GM12878 (cell line): ENCODE measurements at regions not wholly inside any gene's neighbourhood (a gene's known extent, or its start where the extent isn't known, plus 50 kb on each side); places are given as distances from the start of the nearest gene placed in this dataset.

Source experiments
- ATAC-seq: fragments of 200-7000 bp; cut with Tn5 transposase; 3 replicates; pipeline ENCODE4 v1.9.1; 2020; ENCODE audit warnings: mild to moderate bottlenecking, moderate library complexity
- BruUV-seq: library from RNA; stranded (reverse); fragments of 400-500 nt; replicated peaks from 2 replicates; lab custom pipeline; 2021; lab: Mats Ljungman, UMichigan
- CTCF ChIA-PET: fragments of 300-600 bp; sonication (Branson Sonifier 250); formaldehyde crosslinking; extraction: SDS; loops from one replicate; lab custom pipeline; 2021; ENCODE audit warnings: inconsistent platforms; lab: Yijun Ruan, JAX
- POLR2A ChIA-PET: fragments of 350-600 bp; formaldehyde crosslinking; extraction: SDS; loops from one replicate; lab custom pipeline; 2021; ENCODE audit warnings: inconsistent platforms; lab: Charles Lee
- RAD21 ChIA-PET: fragments of 300-600 bp; sonication (Branson Sonifier 250); formaldehyde crosslinking; loops from one replicate; lab custom pipeline; 2023; ENCODE audit warnings: antibody characterized with exemption; ENCODE audit not compliant: unreplicated experiment; lab: Charles Lee
- SMC1A ChIA-PET: fragments of 300-600 bp; sonication (Branson Sonifier 250); formaldehyde crosslinking; loops from one replicate; lab custom pipeline; 2023; ENCODE audit not compliant: unreplicated experiment, uncharacterized antibody; lab: Charles Lee
- DNase-seq: peaks from one replicate; pipeline ENCODE4 v3.0.0-alpha.2; 2011; ENCODE audit warnings: low read depth, low spot score
- FAIRE-seq: peaks from 3 replicates; lab custom pipeline; 2011; peaks lifted over from hg19 to GRCh38; lab: Jason Lieb, UNC
- H2AFZ ChIP-seq: 2 replicates; pipeline ENCODE4 v1.6.0; 2011; ENCODE audit warnings: low read depth, low read length, control low read depth; ENCODE audit not compliant: control insufficient read depth
- H3K27ac ChIP-seq: 2 replicates; pipeline ENCODE4 v1.5.1; 2011; ENCODE audit warnings: control low read depth; ENCODE audit not compliant: control insufficient read depth, insufficient read depth
- H3K27me3 ChIP-seq, 2 experiments: replicated peaks in 1 of 2; 2 replicates each; pipeline versions ENCODE4 v1.6.0 to v1.6.1; 2011; ENCODE audit warnings: low read length in 1 of 2; ENCODE audit not compliant: control insufficient read depth in 2 of 2, insufficient read depth in 2 of 2
- H3K36me3 ChIP-seq, 2 experiments: 2 replicates each; pipeline ENCODE4 v1.5.1; 2011; ENCODE audit warnings: low read length in 1 of 2; ENCODE audit not compliant: control insufficient read depth in 2 of 2, insufficient read depth in 2 of 2
- H3K4me1 ChIP-seq: 2 replicates; pipeline ENCODE4 v1.6.1; 2011; ENCODE audit warnings: mild to moderate bottlenecking, low read length, moderate library complexity, mixed read lengths; ENCODE audit not compliant: control insufficient read depth, insufficient read depth
- H3K4me2 ChIP-seq: 2 replicates; pipeline ENCODE4 v1.6.0; 2011; ENCODE audit warnings: control low read depth; ENCODE audit not compliant: control insufficient read depth, insufficient read depth
- H3K4me3 ChIP-seq: fragments of 200-600 bp; sonication (generic); 2 replicates; pipeline ENCODE4 v1.5.1; 2016
- H3K79me2 ChIP-seq: 2 replicates; pipeline ENCODE4 v1.6.0; 2011; ENCODE audit warnings: low read length; ENCODE audit not compliant: control insufficient read depth, insufficient read depth
- H3K9ac ChIP-seq: 2 replicates; pipeline ENCODE4 v1.8.0; 2011; ENCODE audit warnings: low read length, control low read depth, mixed read lengths; ENCODE audit not compliant: control insufficient read depth, insufficient read depth
- H3K9me3 ChIP-seq: replicated peaks from 3 replicates; pipeline ENCODE4 v1.5.1; 2011; ENCODE audit warnings: mild to moderate bottlenecking, low read length; ENCODE audit not compliant: control insufficient read depth, insufficient read depth
- H4K20me1 ChIP-seq: 2 replicates; pipeline ENCODE4 v1.6.0; 2011; ENCODE audit not compliant: control insufficient read depth, insufficient read depth
- CREM ChIP-seq: IDR thresholded peaks from 2 replicates; pipeline ENCODE4 v1.6.1; 2014; ENCODE audit warnings: antibody characterized with exemption, low read depth
- GATAD2B ChIP-seq: fragments of 450-650 bp; conservative IDR thresholded peaks from 2 replicates; pipeline ENCODE4 v1.6.1; 2017; ENCODE audit warnings: low read depth, mild to moderate bottlenecking, moderate library complexity
- MEF2A ChIP-seq: IDR thresholded peaks from 2 replicates; pipeline ENCODE4 v1.6.1; 2011; ENCODE audit warnings: low read depth, mild to moderate bottlenecking, low read length, moderate library complexity; ENCODE audit not compliant: insufficient read depth
- RAD21 ChIP-seq: IDR thresholded peaks from 2 replicates; pipeline ENCODE4 v1.6.1; 2011; ENCODE audit warnings: mild to moderate bottlenecking, low read depth, low read length, moderate library complexity; ENCODE audit not compliant: insufficient read depth
- RBBP5 ChIP-seq: fragments of 200-600 bp; sonication (generic); conservative IDR thresholded peaks from 2 replicates; pipeline ENCODE4 v1.6.1; 2016
- SMAD5 ChIP-seq: IDR thresholded peaks from 2 replicates; pipeline ENCODE4 v1.6.1; 2016; ENCODE audit warnings: antibody characterized with exemption, low read depth
- YBX1 ChIP-seq: fragments of 450-650 bp; IDR thresholded peaks from 2 replicates; pipeline ENCODE4 v1.6.1; 2016; ENCODE audit warnings: antibody characterized with exemption
- ZBED1 ChIP-seq: IDR thresholded peaks from 2 replicates; pipeline ENCODE4 v1.6.1; 2016; ENCODE audit warnings: borderline replicate concordance
- ZZZ3 ChIP-seq: IDR thresholded peaks from 2 replicates; pipeline ENCODE4 v1.6.1; 2011; ENCODE audit warnings: low read depth; ENCODE audit not compliant: control insufficient read depth, insufficient read length
- WGBS: methylation state at CpG from one replicate; pipeline ENCODE4 v1.1.6; 2016; ENCODE audit warnings: low lambda C conversion rate; ENCODE audit not compliant: insufficient replicate concordance, insufficient coverage; ENCODE audit errors: missing lambda C conversion rate; 5-methylcytosine and 5-hydroxymethylcytosine counted together
- in situ Hi-C: fragments of 300-500 bp; cut with MboI; formaldehyde crosslinking; loops from 9 replicates; pipeline ENCODE4 v1.14.3; 2018; ENCODE audit warnings: mixed read lengths
- intact Hi-C: fragments of 100-400 bp; cut with micrococcal nuclease; formaldehyde crosslinking; loops from one replicate; pipeline ENCODE4 v1.14.2; 2022; ENCODE audit not compliant: unreplicated experiment
- TF ChIP-seq, protein P1 (sequence below): IDR thresholded peaks from 2 replicates; pipeline ENCODE4 v1.6.1; 2012; ENCODE audit warnings: mild to moderate bottlenecking, low read depth, low read length
- TF ChIP-seq, protein P2 (sequence below): fragments of 450-650 bp; IDR thresholded peaks from 2 replicates; pipeline ENCODE4 v1.6.1; 2017; ENCODE audit warnings: low read depth, mild to moderate bottlenecking, moderate library complexity
- TF ChIP-seq, protein P3 (sequence below): fragments of 450-650 bp; IDR thresholded peaks from 2 replicates; pipeline ENCODE4 v1.6.1; 2016; ENCODE audit warnings: mild to moderate bottlenecking
- TF ChIP-seq, protein P4 (sequence below): fragments of 450-650 bp; IDR thresholded peaks from 2 replicates; pipeline ENCODE4 v1.6.1; 2017; ENCODE audit warnings: borderline replicate concordance
- TF ChIP-seq, protein P5 (sequence below): fragments of 450-650 bp; IDR thresholded peaks from 2 replicates; pipeline ENCODE4 v1.6.1; 2017; ENCODE audit warnings: mild to moderate bottlenecking, moderate library complexity

DNA sequence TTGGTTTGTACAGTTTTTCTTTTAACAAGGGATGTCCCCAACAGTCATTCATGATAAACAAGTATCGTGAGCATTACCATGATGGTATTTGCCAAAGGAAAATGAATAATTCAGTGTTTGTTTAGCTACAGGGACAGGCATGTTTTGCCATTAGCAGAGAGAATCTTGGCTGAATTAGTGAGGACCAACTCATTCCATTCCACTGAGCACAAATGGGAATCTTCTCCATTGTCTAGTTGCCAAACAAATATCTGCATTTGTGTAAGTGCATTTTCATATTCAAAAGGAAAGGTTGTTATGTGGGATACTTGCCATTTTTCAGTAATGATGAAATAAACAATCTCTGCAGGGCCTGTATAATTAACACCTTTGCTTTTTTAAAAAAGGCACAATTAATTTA is 1762.6 kb downstream of the RPA4 start:
- no peaks in the 10 kb centered on the region for H3K79me2 ChIP-seq
- no peaks in the 10 kb centered on the region for H3K4me1 ChIP-seq
- WGBS, result 71% methylated on average over 1 of the region's 1 CpG
- H2AFZ ChIP-seq, result no peak overlapping the region
- no peak overlapping the region for H3K4me2 ChIP-seq
- FAIRE-seq (no peak), ATAC-seq (no peak)
- TF ChIP-seq, protein P1, sequence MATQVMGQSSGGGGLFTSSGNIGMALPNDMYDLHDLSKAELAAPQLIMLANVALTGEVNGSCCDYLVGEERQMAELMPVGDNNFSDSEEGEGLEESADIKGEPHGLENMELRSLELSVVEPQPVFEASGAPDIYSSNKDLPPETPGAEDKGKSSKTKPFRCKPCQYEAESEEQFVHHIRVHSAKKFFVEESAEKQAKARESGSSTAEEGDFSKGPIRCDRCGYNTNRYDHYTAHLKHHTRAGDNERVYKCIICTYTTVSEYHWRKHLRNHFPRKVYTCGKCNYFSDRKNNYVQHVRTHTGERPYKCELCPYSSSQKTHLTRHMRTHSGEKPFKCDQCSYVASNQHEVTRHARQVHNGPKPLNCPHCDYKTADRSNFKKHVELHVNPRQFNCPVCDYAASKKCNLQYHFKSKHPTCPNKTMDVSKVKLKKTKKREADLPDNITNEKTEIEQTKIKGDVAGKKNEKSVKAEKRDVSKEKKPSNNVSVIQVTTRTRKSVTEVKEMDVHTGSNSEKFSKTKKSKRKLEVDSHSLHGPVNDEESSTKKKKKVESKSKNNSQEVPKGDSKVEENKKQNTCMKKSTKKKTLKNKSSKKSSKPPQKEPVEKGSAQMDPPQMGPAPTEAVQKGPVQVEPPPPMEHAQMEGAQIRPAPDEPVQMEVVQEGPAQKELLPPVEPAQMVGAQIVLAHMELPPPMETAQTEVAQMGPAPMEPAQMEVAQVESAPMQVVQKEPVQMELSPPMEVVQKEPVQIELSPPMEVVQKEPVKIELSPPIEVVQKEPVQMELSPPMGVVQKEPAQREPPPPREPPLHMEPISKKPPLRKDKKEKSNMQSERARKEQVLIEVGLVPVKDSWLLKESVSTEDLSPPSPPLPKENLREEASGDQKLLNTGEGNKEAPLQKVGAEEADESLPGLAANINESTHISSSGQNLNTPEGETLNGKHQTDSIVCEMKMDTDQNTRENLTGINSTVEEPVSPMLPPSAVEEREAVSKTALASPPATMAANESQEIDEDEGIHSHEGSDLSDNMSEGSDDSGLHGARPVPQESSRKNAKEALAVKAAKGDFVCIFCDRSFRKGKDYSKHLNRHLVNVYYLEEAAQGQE, result no peak
- no peak for TF ChIP-seq RBBP5
- TF ChIP-seq RAD21, result no peak
- no peak for TF ChIP-seq SMAD5
- no peak for TF ChIP-seq ZZZ3
- no peak for TF ChIP-seq GATAD2B
- TF ChIP-seq, protein P2, sequence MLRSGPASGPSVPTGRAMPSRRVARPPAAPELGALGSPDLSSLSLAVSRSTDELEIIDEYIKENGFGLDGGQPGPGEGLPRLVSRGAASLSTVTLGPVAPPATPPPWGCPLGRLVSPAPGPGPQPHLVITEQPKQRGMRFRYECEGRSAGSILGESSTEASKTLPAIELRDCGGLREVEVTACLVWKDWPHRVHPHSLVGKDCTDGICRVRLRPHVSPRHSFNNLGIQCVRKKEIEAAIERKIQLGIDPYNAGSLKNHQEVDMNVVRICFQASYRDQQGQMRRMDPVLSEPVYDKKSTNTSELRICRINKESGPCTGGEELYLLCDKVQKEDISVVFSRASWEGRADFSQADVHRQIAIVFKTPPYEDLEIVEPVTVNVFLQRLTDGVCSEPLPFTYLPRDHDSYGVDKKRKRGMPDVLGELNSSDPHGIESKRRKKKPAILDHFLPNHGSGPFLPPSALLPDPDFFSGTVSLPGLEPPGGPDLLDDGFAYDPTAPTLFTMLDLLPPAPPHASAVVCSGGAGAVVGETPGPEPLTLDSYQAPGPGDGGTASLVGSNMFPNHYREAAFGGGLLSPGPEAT, result no peak
- TF ChIP-seq, protein P3, sequence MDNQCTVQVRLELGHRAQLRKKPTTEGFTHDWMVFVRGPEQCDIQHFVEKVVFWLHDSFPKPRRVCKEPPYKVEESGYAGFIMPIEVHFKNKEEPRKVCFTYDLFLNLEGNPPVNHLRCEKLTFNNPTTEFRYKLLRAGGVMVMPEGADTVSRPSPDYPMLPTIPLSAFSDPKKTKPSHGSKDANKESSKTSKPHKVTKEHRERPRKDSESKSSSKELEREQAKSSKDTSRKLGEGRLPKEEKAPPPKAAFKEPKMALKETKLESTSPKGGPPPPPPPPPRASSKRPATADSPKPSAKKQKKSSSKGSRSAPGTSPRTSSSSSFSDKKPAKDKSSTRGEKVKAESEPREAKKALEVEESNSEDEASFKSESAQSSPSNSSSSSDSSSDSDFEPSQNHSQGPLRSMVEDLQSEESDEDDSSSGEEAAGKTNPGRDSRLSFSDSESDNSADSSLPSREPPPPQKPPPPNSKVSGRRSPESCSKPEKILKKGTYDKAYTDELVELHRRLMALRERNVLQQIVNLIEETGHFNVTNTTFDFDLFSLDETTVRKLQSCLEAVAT, result no peak
- TF ChIP-seq MEF2A, result no peak
- TF ChIP-seq CREM, result no peak
- TF ChIP-seq, protein P4, sequence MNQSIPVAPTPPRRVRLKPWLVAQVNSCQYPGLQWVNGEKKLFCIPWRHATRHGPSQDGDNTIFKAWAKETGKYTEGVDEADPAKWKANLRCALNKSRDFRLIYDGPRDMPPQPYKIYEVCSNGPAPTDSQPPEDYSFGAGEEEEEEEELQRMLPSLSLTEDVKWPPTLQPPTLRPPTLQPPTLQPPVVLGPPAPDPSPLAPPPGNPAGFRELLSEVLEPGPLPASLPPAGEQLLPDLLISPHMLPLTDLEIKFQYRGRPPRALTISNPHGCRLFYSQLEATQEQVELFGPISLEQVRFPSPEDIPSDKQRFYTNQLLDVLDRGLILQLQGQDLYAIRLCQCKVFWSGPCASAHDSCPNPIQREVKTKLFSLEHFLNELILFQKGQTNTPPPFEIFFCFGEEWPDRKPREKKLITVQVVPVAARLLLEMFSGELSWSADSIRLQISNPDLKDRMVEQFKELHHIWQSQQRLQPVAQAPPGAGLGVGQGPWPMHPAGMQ, result no peak
- no peak for TF ChIP-seq YBX1
- TF ChIP-seq, protein P5, sequence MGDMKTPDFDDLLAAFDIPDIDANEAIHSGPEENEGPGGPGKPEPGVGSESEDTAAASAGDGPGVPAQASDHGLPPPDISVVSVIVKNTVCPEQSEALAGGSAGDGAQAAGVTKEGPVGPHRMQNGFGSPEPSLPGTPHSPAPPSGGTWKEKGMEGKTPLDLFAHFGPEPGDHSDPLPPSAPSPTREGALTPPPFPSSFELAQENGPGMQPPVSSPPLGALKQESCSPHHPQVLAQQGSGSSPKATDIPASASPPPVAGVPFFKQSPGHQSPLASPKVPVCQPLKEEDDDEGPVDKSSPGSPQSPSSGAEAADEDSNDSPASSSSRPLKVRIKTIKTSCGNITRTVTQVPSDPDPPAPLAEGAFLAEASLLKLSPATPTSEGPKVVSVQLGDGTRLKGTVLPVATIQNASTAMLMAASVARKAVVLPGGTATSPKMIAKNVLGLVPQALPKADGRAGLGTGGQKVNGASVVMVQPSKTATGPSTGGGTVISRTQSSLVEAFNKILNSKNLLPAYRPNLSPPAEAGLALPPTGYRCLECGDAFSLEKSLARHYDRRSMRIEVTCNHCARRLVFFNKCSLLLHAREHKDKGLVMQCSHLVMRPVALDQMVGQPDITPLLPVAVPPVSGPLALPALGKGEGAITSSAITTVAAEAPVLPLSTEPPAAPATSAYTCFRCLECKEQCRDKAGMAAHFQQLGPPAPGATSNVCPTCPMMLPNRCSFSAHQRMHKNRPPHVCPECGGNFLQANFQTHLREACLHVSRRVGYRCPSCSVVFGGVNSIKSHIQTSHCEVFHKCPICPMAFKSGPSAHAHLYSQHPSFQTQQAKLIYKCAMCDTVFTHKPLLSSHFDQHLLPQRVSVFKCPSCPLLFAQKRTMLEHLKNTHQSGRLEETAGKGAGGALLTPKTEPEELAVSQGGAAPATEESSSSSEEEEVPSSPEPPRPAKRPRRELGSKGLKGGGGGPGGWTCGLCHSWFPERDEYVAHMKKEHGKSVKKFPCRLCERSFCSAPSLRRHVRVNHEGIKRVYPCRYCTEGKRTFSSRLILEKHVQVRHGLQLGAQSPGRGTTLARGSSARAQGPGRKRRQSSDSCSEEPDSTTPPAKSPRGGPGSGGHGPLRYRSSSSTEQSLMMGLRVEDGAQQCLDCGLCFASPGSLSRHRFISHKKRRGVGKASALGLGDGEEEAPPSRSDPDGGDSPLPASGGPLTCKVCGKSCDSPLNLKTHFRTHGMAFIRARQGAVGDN, result no peak
- TF ChIP-seq ZBED1, result no peak
- TF ChIP-seq, all 136 proteins: peak for 0
- ChIA-PET RAD21 (no interaction called here), SMC1A (no interaction called here), CTCF (no interaction called here), POLR2A (no interaction called here)
- no peak for DNase-seq
- Histone ChIP-seq H3K9me3 (no peaks in the 10 kb centered on the region), H3K27me3 (no peaks in the 10 kb centered on the region), H3K36me3 (no peaks in the 10 kb centered on the region), H3K9ac (no peak overlapping the region), H3K4me3 (no peak overlapping the region), H4K20me1 (no peaks in the 10 kb centered on the region), H3K27ac (no peak overlapping the region)
- no TSS peak for BruUV-seq
- in situ Hi-C loops (no loop called here), intact Hi-C loops (no loop called here)
